IPS-NIHi7 (cell line): ENCODE measurements at regions not wholly inside any gene's neighbourhood (a gene's known extent, or its start where the extent isn't known, plus 50 kb on each side); places are given as distances from the start of the nearest gene placed in this dataset.
"Not testable (repeated sequence)": the region's sequence is repeated elsewhere in the genome, so short reads cannot be mapped to it uniquely, and the experiment has no call there.

Experiments
- DNase-seq: peaks from one replicate; pipeline ENCODE4 v3.0.0; 2012; ENCODE audit warnings: mixed read lengths; ENCODE audit errors: extremely low spot score

- DNase-seq = not testable (repeated sequence)
These were observed 157.6 kb upstream of the HEY2 start for GRCh38 chr6:125591796-125592195.

- DNase-seq = no peak
These were observed 155.7 kb upstream of the HEY2 start for GRCh38 chr6:125593746-125594145.

GRCh38 chr6:125596020-125596419, 153.4 kb upstream of the HEY2 start:
- no peak for DNase-seq

- DNase-seq = no peak
These were observed 151.8 kb upstream of the HEY2 start for GRCh38 chr6:125597411-125598253.

- DNase-seq = no peak
These were observed 151.0 kb upstream of the HEY2 start for GRCh38 chr6:125598422-125598821.

- DNase-seq = no peak
These were observed 145.2 kb upstream of the HEY2 start for GRCh38 chr6:125604257-125604656.

GRCh38 chr6:125611573-125612344, 137.7 kb upstream of the HEY2 start:
- DNase-seq = peak; percentile 63

- no peak for DNase-seq
These were observed 137.0 kb upstream of the HEY2 start for GRCh38 chr6:125612345-125612846.

GRCh38 chr6:125618629-125619028, 130.8 kb upstream of the HEY2 start:
- DNase-seq = no peak

- DNase-seq = no peak
These were observed 126.3 kb upstream of the HEY2 start for GRCh38 chr6:125623085-125623484.

- DNase-seq = no peak
These were observed 118.3 kb upstream of the HEY2 start for GRCh38 chr6:125631165-125631564.

GRCh38 chr6:125636011-125636410, 113.4 kb upstream of the HEY2 start:
- not testable (repeated sequence) for DNase-seq

GRCh38 chr6:125636671-125637070, 112.8 kb upstream of the HEY2 start:
- no peak for DNase-seq

GRCh38 chr6:125637207-125637606, 112.2 kb upstream of the HEY2 start:
- DNase-seq = no peak

GRCh38 chr6:125639466-125640020, 109.9 kb upstream of the HEY2 start:
- no peak for DNase-seq

GRCh38 chr6:125640441-125641150, 108.8 kb upstream of the HEY2 start:
- no peak for DNase-seq

GRCh38 chr6:125643967-125644661, 105.3 kb upstream of the HEY2 start:
- DNase-seq = not testable (repeated sequence)

- DNase-seq = no peak
These were observed 102.0 kb upstream of the HEY2 start for GRCh38 chr6:125647391-125647790.

GRCh38 chr6:125653752-125654151, 95.7 kb upstream of the HEY2 start:
- DNase-seq = not testable (repeated sequence)

- no peak for DNase-seq
These were observed 93.9 kb upstream of the HEY2 start for GRCh38 chr6:125655511-125655910.

GRCh38 chr6:125656287-125656870, 93.1 kb upstream of the HEY2 start:
- DNase-seq = no peak
